ENCODE measurements at regions not wholly inside any gene's neighbourhood (a gene's known extent, or its start where the extent isn't known, plus 50 kb on each side); places are given as distances from the start of the nearest gene placed in this dataset.

DNA sequence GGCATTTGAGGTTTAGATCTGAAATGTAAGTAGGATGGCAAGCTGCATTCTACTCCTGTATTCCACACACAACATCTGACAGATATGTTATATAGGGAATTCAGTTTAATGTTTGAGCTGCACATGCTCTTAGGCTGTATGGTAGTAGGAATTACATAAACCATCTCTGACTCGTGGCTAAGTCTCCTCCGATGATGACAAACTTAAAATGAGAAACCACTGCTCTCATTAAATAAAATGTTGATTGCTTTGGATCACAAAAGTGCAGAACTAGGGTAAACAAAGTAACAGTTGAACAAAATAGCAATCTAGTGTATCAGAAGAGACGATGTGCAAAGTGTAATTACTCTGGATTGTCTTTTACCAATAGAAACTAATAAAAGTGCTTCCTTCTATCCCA is 50.1 kb upstream of the WDR75 start:
- TF ChIP-seq, protein P1, sequence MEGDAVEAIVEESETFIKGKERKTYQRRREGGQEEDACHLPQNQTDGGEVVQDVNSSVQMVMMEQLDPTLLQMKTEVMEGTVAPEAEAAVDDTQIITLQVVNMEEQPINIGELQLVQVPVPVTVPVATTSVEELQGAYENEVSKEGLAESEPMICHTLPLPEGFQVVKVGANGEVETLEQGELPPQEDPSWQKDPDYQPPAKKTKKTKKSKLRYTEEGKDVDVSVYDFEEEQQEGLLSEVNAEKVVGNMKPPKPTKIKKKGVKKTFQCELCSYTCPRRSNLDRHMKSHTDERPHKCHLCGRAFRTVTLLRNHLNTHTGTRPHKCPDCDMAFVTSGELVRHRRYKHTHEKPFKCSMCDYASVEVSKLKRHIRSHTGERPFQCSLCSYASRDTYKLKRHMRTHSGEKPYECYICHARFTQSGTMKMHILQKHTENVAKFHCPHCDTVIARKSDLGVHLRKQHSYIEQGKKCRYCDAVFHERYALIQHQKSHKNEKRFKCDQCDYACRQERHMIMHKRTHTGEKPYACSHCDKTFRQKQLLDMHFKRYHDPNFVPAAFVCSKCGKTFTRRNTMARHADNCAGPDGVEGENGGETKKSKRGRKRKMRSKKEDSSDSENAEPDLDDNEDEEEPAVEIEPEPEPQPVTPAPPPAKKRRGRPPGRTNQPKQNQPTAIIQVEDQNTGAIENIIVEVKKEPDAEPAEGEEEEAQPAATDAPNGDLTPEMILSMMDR (IDR thresholded peaks at IDR 0.05), result no peak
- TF ChIP-seq POLR2AphosphoS5 (IDR thresholded peaks at IDR 0.05; ENCODE audit: low read depth, low read length), result no peak
- TF ChIP-seq, protein P2, sequence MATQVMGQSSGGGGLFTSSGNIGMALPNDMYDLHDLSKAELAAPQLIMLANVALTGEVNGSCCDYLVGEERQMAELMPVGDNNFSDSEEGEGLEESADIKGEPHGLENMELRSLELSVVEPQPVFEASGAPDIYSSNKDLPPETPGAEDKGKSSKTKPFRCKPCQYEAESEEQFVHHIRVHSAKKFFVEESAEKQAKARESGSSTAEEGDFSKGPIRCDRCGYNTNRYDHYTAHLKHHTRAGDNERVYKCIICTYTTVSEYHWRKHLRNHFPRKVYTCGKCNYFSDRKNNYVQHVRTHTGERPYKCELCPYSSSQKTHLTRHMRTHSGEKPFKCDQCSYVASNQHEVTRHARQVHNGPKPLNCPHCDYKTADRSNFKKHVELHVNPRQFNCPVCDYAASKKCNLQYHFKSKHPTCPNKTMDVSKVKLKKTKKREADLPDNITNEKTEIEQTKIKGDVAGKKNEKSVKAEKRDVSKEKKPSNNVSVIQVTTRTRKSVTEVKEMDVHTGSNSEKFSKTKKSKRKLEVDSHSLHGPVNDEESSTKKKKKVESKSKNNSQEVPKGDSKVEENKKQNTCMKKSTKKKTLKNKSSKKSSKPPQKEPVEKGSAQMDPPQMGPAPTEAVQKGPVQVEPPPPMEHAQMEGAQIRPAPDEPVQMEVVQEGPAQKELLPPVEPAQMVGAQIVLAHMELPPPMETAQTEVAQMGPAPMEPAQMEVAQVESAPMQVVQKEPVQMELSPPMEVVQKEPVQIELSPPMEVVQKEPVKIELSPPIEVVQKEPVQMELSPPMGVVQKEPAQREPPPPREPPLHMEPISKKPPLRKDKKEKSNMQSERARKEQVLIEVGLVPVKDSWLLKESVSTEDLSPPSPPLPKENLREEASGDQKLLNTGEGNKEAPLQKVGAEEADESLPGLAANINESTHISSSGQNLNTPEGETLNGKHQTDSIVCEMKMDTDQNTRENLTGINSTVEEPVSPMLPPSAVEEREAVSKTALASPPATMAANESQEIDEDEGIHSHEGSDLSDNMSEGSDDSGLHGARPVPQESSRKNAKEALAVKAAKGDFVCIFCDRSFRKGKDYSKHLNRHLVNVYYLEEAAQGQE (IDR thresholded peaks at IDR 0.05; ENCODE audit: insufficient read depth in 1 of 2, low read depth in 2 of 2, low read length in 1 of 2), result no peak

Data from Panc1 (cell line).